ENCODE measurements at regions not wholly inside any gene's neighbourhood (a gene's known extent, or its start where the extent isn't known, plus 50 kb on each side); places are given as distances from the start of the nearest gene placed in this dataset.
A peak's percentile ranks its signal among the peaks of the same experiment; 100 is the strongest.
"Not testable (repeated sequence)": the region's sequence is repeated elsewhere in the genome, so short reads cannot be mapped to it uniquely, and the experiment has no call there.

- no peak for DNase-seq (ENCODE audit: low read depth)
These were observed 99.9 kb upstream of the FAM20A start for GRCh38 chr17:68701046-68701445.

GRCh38 chr17:68700421-68700820 lies 99.3 kb upstream of the FAM20A start:
- DNase-seq (ENCODE audit: low read depth) = no peak

DNA sequence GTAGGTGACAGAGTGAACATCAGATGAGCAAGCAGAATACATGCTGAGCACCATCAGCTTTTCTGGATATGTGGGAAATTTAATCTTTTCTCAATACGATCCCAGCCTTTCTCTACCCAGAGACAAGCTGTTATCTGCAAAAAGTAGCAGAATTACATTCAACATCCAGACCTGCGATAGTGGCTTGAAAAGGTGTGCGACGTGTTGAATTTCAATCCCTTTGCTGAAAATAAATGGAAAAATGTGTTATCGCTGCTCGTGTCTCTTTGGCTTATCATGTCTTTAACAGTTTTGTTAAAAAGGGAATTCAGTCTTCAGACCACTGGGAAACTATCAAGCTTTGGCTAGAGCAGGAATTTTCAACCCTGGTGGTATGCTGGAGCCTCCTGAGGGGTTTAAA lies 98.8 kb upstream of the FAM20A start:
- DNase-seq (ENCODE audit: low read depth) = no peak

- DNase-seq (ENCODE audit: low read depth) = no peak
These were observed 97.6 kb upstream of the FAM20A start for GRCh38 chr17:68698746-68699145.

GRCh38 chr17:68697850-68698361 lies 96.7 kb upstream of the FAM20A start:
- no peak for DNase-seq (ENCODE audit: low read depth)

GRCh38 chr17:68695659-68696058 lies 94.5 kb upstream of the FAM20A start:
- DNase-seq (ENCODE audit: low read depth) = no peak

GRCh38 chr17:68694791-68695485 lies 93.8 kb upstream of the FAM20A start:
- peak; percentile 97 for DNase-seq (ENCODE audit: low read depth)

GRCh38 chr17:68693896-68694295 lies 92.7 kb upstream of the FAM20A start:
- DNase-seq (ENCODE audit: low read depth) = no peak

GRCh38 chr17:68693466-68693865 lies 92.3 kb upstream of the FAM20A start:
- peak; percentile 47 for DNase-seq (ENCODE audit: low read depth)

GRCh38 chr17:68686108-68686988 lies 85.2 kb upstream of the FAM20A start:
- DNase-seq (ENCODE audit: low read depth) = no peak

- no peak for DNase-seq (ENCODE audit: low read depth)
These were observed 83.8 kb upstream of the FAM20A start for GRCh38 chr17:68684949-68685357.

GRCh38 chr17:68682903-68683302 lies 81.7 kb upstream of the FAM20A start:
- DNase-seq (ENCODE audit: low read depth) = peak; percentile 59

- no peak for DNase-seq (ENCODE audit: low read depth)
These were observed 78.7 kb upstream of the FAM20A start for GRCh38 chr17:68679882-68680281.

DNA sequence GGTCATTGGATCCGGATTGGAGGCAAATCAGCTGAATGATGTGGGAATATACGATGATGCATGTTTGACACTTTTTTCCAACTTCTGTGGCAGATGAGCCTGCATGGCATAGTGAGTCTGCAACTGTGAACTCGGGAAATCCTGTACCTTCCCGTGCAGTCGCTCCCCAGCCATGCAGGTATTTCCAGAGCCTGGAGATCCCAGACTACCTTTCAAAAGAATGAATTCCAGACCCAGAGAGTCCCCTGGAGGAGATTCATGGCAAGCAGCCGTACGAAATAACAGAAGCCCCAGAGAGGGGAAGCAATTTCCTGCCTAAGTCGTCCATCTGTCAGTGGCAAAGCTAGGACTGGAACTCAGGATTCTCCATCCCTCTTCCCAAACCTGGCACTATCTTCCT lies 75.7 kb upstream of the FAM20A start:
- DNase-seq (ENCODE audit: low read depth) = no peak

DNA sequence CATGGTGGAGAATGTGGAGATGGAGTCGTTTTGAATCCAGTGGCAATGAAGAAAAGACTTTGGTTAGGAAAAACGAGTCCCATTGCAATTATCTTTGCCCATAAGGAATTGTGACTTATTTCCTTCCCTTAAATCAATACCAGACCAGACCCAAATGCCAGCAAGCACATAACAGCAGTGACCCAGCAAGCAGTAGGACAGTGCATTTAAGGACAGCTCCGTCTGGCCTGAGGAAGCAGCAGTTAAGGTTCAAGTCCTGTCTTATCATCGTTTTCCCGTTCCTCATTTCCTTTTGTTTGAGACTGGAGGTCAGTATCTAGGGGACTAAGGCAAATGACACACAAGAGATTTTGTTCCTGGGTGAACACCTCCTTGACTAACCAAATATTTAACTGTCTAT lies 74.6 kb upstream of the FAM20A start:
- DNase-seq (ENCODE audit: low read depth) = no peak

DNA sequence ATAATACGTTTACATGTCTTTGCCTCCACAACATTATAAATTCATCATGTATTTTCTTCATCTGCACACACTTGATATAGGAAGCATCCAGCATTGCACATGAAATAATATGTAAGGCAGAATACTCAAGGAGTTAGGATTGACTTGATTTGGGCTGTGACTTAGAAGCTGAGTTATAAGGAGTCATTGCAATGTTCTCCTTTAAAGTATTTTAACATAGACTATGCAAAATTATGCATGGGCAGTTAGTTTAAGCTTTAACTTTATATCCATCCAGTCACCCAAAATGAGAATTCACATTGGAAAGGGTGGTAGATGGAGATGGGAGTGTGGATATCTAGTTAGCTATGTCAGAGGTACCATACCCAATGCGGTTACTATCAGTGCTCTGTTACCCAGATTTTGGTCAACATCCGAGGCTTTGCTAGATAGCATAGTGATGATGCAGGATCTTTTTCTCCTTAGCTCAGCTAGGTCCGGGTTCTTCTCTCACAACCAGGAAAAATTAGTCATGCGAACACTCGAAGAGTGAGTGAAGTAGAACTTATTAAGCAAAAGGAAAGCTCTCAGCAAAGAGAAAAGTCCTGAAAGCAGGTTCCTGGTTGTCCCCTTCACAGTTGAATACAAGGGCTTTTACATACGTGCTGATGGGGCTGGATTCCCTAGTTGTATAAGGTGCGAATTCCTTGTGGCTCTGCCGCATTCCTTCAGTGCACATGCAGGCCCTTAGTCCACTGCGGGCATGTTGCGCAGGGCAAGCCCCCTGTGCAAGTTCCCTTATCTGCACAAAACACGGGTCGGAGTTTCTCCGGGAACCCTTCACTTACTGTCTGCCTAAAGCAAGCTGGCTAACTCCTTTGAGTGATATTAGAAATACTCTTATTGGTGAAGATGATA lies 73.1 kb upstream of the FAM20A start:
- no peak for DNase-seq (ENCODE audit: low read depth)

DNA sequence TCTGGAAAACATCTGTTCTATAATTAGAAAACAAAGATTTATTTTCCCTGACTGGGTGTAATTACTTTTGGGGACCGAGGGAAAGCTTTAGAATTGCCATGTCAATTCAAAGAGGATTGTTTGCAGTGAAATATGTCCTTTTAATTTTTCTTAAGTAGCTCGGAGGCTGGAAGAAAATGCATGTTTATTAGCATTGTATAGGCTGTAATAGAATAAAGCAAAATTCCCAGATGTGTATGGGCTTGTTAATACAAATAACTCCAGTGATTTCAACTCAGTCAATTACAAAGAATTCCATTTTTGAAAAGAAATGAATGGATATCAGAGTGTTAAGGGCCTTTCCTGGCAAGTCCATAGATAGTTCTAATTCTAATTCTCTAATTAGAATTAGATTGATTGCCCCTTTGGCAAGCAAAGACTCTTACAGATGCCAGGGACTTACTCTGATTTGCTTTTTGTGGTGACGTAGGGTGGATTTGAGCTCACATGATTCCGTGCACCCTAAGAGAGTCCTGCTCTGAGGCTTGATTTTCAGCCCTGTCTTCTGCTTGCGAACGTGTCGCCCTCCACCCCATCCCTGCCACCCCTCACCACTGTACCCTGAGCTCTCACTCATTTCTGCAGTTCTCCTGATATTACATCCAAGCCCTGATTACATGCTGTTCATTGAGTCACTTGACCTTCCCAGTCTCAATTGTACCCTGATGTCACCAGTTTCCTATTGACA lies 70.0 kb upstream of the FAM20A start:
- DNase-seq (ENCODE audit: low read depth) = no peak

DNA sequence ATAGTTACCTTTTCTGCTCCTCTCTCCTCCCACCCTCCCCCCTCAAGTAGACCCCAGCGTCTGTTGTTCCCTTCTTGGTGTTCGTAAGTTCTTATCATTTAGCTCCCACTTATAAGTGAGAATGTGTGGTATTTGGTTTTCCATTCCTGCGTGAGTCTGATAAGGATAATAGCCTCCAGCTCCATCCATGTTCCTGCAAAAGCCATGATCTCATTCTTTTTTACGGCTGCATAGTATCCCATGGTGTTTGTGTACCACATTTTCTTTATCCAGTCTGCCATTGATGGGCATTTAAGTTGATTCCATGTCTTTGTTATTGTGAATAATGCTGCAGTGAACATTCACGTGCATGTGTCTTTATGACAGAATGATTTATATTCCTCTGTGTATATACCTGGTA lies 65.3 kb upstream of the FAM20A start:
- DNase-seq (ENCODE audit: low read depth) = not testable (repeated sequence)

DNA sequence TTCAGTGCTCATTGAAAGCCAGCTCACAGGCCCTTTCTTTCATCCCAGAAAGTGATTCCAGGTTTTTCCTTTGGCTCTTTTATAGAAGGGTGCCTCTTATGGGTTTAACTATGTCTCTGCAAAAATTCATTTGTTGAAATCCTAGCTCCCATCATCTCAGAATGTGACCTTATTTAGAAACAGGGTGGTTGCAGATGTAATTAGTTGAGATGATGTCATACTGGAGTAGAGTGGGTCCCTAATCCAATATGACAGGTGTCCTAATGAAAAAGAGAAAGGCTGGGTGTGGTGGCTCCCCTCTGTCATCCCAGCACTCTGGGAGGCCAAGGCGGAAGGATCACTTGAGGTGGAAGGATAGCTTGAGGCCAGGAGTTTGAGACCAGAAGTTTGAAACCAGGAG lies 64.2 kb upstream of the FAM20A start:
- DNase-seq (ENCODE audit: low read depth) = no peak

DNA sequence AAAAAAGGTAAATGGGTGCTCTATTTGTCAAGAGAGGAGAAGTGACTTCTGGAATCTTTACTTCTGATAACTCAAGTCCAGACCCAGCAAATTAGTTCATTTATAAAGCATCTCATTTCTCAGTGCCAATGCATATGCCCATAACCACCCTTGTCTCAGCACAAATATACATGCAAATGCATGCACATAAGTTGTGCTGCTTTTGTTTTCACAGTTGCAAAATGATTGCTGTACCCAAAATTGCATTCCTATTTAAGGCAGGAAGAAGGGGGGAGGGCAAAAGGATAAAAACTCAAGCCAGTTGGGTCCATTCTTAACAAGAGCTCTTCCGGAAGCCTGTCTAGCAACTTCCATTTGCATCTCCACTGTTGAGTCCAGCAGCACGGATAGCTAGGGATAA lies 61.3 kb upstream of the FAM20A start:
- DNase-seq (ENCODE audit: low read depth) = no peak

DNA sequence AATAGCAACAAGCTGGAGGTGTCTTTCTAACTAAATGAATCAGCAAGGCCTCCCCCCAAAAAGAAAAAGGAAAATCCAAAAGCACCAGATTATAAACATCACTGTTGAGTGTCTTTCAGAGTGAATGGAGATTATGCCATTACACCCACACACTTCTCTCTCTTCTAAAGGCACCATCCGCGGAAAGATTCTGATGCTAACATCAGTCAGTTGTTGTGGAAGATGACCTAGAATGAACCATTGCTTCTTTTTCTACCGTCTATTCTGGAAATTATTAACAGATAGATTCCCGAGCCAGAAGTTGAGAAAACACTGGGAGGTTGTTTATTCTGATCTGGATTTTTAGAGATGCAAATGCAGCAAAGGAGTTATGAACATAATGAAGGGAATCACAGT lies 60.9 kb upstream of the FAM20A start:
- DNase-seq (ENCODE audit: low read depth) = no peak

Measured in RPMI7951 (cell line).